Caki2 (cell line): ENCODE measurements at regions not wholly inside any gene's neighbourhood (a gene's known extent, or its start where the extent isn't known, plus 50 kb on each side); places are given as distances from the start of the nearest gene placed in this dataset.

Experiments
- DNase-seq: peaks from one replicate; pipeline ENCODE4 v3.0.0-alpha.2; 2015; ENCODE audit warnings: low read depth
- in situ Hi-C: cut with HindIII; loops from 2 replicates; pipeline ENCODE4 v1.10.0; 2016; ENCODE audit warnings: low sequenced_read_pairs, low pct_unique_long_range_greater_than_20kb, mixed read lengths

GRCh38 chr11:112448168-112448567 is 187.5 kb upstream of the PLET1 start:
- DNase-seq: no peak
- in situ Hi-C loops: no loop called here

- DNase-seq: no peak
- in situ Hi-C loops: no loop called here
Observed at GRCh38 chr11:112448806-112449205, 188.1 kb upstream of the PLET1 start.

DNA sequence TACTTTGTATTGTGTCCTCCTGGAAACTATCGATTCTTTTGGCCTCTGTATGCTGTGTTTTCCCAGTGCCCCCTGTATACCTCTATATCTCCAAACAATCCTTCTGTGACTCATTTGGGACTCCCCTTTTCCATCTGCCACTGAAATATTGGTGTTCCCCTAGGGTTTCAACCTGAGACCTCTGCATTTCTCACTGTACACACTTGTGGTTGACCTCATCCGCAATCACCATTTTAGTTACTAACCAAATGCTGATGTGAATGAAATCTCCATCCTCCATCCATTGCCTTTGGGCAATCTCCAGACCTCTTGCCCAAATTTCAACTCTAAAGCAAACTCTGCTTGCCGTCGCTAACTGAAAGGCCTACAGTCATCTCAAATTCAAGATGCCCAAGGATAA is 190.6 kb upstream of the PLET1 start:
- no peak for DNase-seq
- in situ Hi-C loops: no loop called here

- in situ Hi-C loops: no loop called here
- DNase-seq: no peak
Observed at GRCh38 chr11:112453601-112454577, 193.2 kb upstream of the PLET1 start.

- in situ Hi-C loops: no loop called here
- no peak for DNase-seq
Observed at GRCh38 chr11:112454841-112455240, 194.2 kb upstream of the PLET1 start.

DNA sequence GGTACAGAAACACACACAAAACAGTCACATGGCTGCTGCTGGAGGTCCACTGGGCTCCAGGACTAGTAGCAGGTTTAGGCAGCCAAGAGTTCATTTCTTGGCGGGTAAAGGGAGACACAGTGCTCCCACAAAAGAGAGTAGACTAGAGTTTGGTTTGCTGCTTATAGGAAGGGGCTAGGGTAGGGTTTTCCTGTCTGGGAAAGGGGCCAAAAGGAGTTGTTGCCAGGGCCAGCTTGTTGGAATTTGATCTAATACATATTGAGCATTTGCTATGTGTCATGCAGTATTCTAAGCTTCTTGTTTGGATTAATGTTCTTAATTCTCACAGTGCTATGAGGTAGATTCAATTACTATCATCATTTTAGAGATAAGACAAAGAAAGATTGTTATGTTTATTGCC is 195.1 kb upstream of the PLET1 start:
- in situ Hi-C loops: no loop called here

GRCh38 chr11:112457532-112457931 is 196.9 kb upstream of the PLET1 start:
- in situ Hi-C loops: no loop called here
- DNase-seq: no peak

More for the DNA sequence above, 195.1 kb upstream of the PLET1 start:
- no peak for DNase-seq

DNA sequence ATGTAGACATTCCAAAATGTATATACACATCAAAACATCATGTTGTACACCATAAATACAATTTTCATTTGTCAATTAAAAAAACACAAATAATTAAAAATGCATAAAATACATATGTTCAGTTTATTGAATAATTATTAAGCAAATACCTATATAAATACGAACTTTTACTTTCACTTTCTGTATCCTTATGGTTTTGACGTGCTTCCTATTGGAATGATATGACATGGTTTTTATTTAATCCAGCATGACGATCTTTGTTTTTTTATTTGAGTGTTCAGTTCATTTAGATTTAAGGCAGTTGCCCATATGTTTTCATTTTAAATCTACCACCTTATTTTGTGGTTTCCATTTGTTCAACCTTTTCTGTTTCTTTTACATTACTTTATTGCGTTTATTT is 198.3 kb upstream of the PLET1 start:
- no peak for DNase-seq
- in situ Hi-C loops: no loop called here

- DNase-seq: no peak
- in situ Hi-C loops: no loop called here
Observed at GRCh38 chr11:112460141-112460540, 199.5 kb upstream of the PLET1 start.

- DNase-seq: no peak
- in situ Hi-C loops: no loop called here
Observed at GRCh38 chr11:112464949-112465348, 204.3 kb upstream of the PLET1 start.

DNA sequence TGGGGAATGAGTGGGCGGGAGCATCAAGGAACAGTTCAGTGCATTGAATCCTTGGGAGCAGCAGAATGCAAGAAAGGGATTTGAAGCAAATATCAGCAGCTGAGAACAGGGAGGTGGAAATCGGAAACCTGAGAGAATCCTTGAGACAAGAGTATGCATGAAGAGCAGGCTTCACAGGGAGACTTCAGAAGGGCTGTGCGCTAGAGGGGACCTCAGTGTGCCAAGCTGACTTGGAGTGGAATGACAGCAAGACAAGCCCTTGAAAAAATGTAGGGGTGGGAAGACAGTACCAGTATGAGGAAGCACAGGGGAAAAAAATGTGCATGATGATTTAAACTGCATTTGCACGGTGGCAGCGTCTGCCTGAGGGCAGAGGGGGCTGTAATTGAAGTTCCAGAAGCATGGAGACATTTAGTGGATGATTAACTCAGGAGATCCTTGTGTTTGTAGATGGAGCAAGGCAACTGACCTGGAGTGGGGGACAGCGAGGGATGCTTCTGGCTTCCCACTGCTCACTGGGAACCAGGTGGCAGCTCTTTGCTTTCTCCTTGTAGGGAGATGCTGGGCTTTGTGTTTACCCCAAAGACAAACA is 204.9 kb upstream of the PLET1 start:
- in situ Hi-C loops: no loop called here
- DNase-seq: peak; percentile 42

GRCh38 chr11:112467721-112468120 is 207.1 kb upstream of the PLET1 start:
- DNase-seq: no peak
- in situ Hi-C loops: no loop called here

GRCh38 chr11:112469376-112469775 is 208.7 kb upstream of the PLET1 start:
- DNase-seq: no peak
- in situ Hi-C loops: no loop called here

GRCh38 chr11:112470355-112470754 is 209.7 kb upstream of the PLET1 start:
- DNase-seq: no peak
- in situ Hi-C loops: no loop called here

- in situ Hi-C loops: no loop called here
Observed at GRCh38 chr11:112471731-112472130, 211.1 kb upstream of the PLET1 start.

GRCh38 chr11:112477152-112477551 is 216.5 kb upstream of the PLET1 start:
- in situ Hi-C loops: no loop called here
- no peak for DNase-seq

More at GRCh38 chr11:112471731-112472130, 211.1 kb upstream of the PLET1 start:
- no peak for DNase-seq

DNA sequence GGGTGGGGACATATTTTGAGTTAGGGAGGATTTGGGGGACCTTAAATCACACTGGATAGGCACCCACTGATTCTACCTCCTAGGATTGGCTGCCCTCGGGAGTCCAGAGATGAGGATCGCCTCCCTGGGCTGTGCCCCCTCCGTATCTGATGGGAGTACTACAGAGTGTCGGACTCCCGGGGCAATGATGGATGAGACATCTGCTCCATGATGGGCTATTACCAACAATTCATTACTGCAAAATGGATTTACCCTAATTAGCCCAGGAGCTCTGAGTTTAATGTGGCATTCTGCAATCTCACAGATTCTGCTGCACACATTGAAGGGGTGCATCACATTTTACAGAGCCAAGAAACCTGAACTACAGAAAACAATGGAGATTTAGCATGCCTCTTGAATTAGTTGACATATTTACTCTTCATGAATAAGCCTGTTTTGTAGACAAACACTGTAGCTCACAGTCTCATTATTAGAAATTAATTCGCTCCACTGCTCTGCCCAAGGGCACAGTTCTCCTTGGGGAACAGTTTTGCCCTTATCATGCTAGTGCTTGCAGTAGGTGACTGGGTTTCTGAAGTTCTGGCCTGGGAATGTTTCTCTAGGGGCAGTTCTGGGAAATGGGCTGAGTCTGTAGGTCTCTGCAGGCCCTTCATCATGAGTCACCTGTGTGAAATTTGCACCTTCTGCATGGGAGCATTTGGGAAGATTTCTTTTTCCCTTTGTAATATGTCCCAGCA is 217.1 kb upstream of the PLET1 start:
- DNase-seq: no peak
- in situ Hi-C loops: no loop called here

DNA sequence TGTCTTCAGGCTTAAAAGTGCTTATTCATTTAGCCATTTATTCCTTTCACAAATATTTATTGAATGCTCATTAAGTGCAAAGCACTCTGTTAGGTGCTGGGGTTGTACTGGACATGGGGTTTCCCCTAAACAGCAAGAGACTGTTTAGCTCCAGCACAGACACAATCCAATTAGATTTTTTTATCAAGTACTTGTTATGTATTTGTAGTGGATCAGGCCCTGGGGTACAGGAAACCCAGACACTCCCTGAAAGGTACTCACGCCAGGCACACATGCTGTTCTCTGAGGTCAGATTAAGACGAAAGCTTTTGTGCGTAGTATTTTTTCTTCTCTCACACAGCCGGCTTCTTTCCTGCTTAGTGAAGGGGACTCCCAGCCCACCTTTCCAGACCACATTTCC is 218.1 kb upstream of the PLET1 start:
- in situ Hi-C loops: no loop called here
- no peak for DNase-seq

DNA sequence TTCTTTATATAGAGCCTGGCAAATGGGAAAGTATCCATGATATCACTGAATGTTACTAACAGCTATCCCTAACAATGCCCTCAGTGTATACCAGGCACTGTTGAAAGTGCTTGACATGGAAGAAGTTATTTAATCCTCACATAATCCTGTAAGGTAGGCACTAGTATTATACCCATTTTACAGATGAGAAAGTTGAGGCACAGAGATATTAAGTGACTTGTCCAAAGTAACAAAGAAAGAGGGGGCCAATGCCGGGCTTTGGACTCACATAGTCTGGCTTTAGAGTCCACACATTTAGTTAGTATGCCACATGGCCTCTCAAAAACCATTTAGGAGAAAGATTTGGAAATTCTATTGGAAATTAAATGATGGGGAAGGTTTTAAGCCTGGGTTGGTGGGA is 220.8 kb upstream of the PLET1 start:
- no peak for DNase-seq
- in situ Hi-C loops: no loop called here
